ENCODE measurements at regions not wholly inside any gene's neighbourhood (a gene's known extent, or its start where the extent isn't known, plus 50 kb on each side); places are given as distances from the start of the nearest gene placed in this dataset.

GRCh38 chr9:115225459-115226116 lies 107.6 kb upstream of the TNC start:
- in situ Hi-C loops (cut with HindIII; ENCODE audit: extremely low pct_ligation_motif_present, low pct_unique_long_range_greater_than_20kb), result no loop called here
- H3K4me3 ChIP-seq (replicated peaks in 1 of 3; ENCODE audit: insufficient read depth in 1 of 3, low read depth in 2 of 3, low read length in 3 of 3), result no peak overlapping the region
- no peak overlapping the region for H3K4me2 ChIP-seq (ENCODE audit: low read depth, low read length)
- ChIA-PET CTCF (ENCODE audit: low intra/inter-chr PET ratio, low total read pairs) (interaction anchor here (1.2 kb wide), 1 partner anchor 299 kb away, joined by 4 read pairs; no protein-coding TSS in a partner anchor), POLR2A (no interaction called here)
- ATAC-seq (no peak), DNase-seq (ENCODE audit: low spot score) (no peak), FAIRE-seq (no peak)
- 43% methylated on average over 3 of the region's 3 CpGs for WGBS (ENCODE audit: low lambda C conversion rate)
- no peaks in the 10 kb centered on the region for H3K9me3 ChIP-seq (ENCODE audit: low read length)
- H3K9ac ChIP-seq (ENCODE audit: insufficient read depth, low read depth, low read length), result no peak overlapping the region
- no peaks in the 10 kb centered on the region for H3K27me3 ChIP-seq (ENCODE audit: control insufficient read depth in 1 of 2, insufficient read depth in 2 of 2, low read length in 2 of 2)
- no peaks in the 10 kb centered on the region for H3K79me2 ChIP-seq (ENCODE audit: insufficient read depth, low read length)
- TF ChIP-seq ZNF629 (CRISPR knock-in tag; conservative IDR thresholded peaks at IDR 0.05) (0 out of 2 replicates have a peak, but pooled peaks have one; percentile 21), MEIS2 (CRISPR knock-in tag; IDR thresholded peaks at IDR 0.05) (no peak)
- H3K4me1 ChIP-seq (ENCODE audit: insufficient read depth, low read length), result no peaks in the 10 kb centered on the region
- no peak overlapping the region for H3K27ac ChIP-seq (ENCODE audit: extremely low read length, insufficient read depth, low read length)
- BruUV-seq (replicated peaks), result no TSS peak
- intact Hi-C loops (cut with micrococcal nuclease; ENCODE audit: unreplicated experiment), result no loop called here
- no peaks in the 10 kb centered on the region for H3K36me3 ChIP-seq (replicated peaks in 1 of 2; ENCODE audit: control insufficient read depth in 1 of 2, insufficient read depth in 2 of 2, low read length in 2 of 2)
- no peak overlapping the region for H2AFZ ChIP-seq (ENCODE audit: low read length)
- no peaks in the 10 kb centered on the region for H4K20me1 ChIP-seq (ENCODE audit: insufficient read depth, low read length)

DNA sequence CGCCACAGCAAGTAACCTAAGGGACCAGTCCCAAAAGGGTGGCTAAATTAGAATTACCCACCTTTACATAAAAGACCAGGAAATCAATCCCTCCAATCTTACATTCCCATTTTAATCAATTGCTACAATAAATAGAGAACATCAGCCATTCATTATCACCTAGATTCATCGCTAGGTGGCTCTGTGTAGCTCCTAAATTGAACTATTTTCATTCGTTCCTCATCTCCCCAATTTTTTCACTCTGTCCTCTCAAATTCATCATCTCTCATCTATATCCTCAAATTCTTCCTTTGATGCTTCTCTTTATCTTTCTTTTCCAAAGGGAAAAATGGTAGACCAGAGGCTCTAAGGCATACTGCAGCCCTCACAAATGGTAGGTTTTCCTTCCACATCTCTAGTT lies 108.2 kb upstream of the TNC start:
- no peak overlapping the region for H3K4me2 ChIP-seq (ENCODE audit: low read depth, low read length)
- no peaks in the 10 kb centered on the region for H3K36me3 ChIP-seq (replicated peaks in 1 of 2; ENCODE audit: control insufficient read depth in 1 of 2, insufficient read depth in 2 of 2, low read length in 2 of 2)
- H3K27ac ChIP-seq (ENCODE audit: extremely low read length, insufficient read depth, low read length), result no peak overlapping the region
- DNase-seq (ENCODE audit: low spot score) (no peak), FAIRE-seq (no peak), ATAC-seq (no peak)
- ChIA-PET CTCF (ENCODE audit: low intra/inter-chr PET ratio, low total read pairs) (interaction anchor here (1.2 kb wide), 1 partner anchor 298 kb away, joined by 4 read pairs; no protein-coding TSS in a partner anchor), POLR2A (no interaction called here)
- no peak overlapping the region for H3K4me3 ChIP-seq (replicated peaks in 1 of 3; ENCODE audit: insufficient read depth in 1 of 3, low read depth in 2 of 3, low read length in 3 of 3)
- no TSS peak for BruUV-seq (replicated peaks)
- no peak overlapping the region for H2AFZ ChIP-seq (ENCODE audit: low read length)
- WGBS (ENCODE audit: low lambda C conversion rate), result 49% methylated on average over 3 of the region's 3 CpGs
- intact Hi-C loops (cut with micrococcal nuclease; ENCODE audit: unreplicated experiment) (no loop called here), in situ Hi-C loops (cut with HindIII; ENCODE audit: extremely low pct_ligation_motif_present, low pct_unique_long_range_greater_than_20kb) (no loop called here)
- H3K4me1 ChIP-seq (ENCODE audit: insufficient read depth, low read length), result no peaks in the 10 kb centered on the region
- TF ChIP-seq ZNF263 (CRISPR knock-in tag; IDR thresholded peaks at IDR 0.05) (no peak), ZSCAN5A (CRISPR knock-in tag; IDR thresholded peaks at IDR 0.05; ENCODE audit: borderline replicate concordance) (no peak), NR3C1 (CRISPR knock-in tag; IDR thresholded peaks at IDR 0.05) (no peak), ZNF253 (CRISPR knock-in tag; IDR thresholded peaks at IDR 0.05; ENCODE audit: borderline replicate concordance) (no peak), ZNF138 (CRISPR knock-in tag; IDR thresholded peaks at IDR 0.05; ENCODE audit: low read depth) (no peak), MTA3 (CRISPR knock-in tag; IDR thresholded peaks at IDR 0.05) (no peak), CEBPZ (IDR thresholded peaks at IDR 0.05; ENCODE audit: low read length) (no peak)
- TF ChIP-seq, protein P1, sequence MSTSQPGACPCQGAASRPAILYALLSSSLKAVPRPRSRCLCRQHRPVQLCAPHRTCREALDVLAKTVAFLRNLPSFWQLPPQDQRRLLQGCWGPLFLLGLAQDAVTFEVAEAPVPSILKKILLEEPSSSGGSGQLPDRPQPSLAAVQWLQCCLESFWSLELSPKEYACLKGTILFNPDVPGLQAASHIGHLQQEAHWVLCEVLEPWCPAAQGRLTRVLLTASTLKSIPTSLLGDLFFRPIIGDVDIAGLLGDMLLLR (CRISPR knock-in tag; IDR thresholded peaks at IDR 0.05), result no peak
- TF ChIP-seq, protein P2, sequence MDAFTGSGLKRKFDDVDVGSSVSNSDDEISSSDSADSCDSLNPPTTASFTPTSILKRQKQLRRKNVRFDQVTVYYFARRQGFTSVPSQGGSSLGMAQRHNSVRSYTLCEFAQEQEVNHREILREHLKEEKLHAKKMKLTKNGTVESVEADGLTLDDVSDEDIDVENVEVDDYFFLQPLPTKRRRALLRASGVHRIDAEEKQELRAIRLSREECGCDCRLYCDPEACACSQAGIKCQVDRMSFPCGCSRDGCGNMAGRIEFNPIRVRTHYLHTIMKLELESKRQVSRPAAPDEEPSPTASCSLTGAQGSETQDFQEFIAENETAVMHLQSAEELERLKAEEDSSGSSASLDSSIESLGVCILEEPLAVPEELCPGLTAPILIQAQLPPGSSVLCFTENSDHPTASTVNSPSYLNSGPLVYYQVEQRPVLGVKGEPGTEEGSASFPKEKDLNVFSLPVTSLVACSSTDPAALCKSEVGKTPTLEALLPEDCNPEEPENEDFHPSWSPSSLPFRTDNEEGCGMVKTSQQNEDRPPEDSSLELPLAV (CRISPR knock-in tag; conservative IDR thresholded peaks at IDR 0.05; ENCODE audit: low read depth), result no peak
- H3K9ac ChIP-seq (ENCODE audit: insufficient read depth, low read depth, low read length), result no peak overlapping the region
- no peaks in the 10 kb centered on the region for H3K79me2 ChIP-seq (ENCODE audit: insufficient read depth, low read length)
- no peaks in the 10 kb centered on the region for H4K20me1 ChIP-seq (ENCODE audit: insufficient read depth, low read length)
- no peaks in the 10 kb centered on the region for H3K9me3 ChIP-seq (ENCODE audit: low read length)
- no peaks in the 10 kb centered on the region for H3K27me3 ChIP-seq (ENCODE audit: control insufficient read depth in 1 of 2, insufficient read depth in 2 of 2, low read length in 2 of 2)
